Activated CD8-positive, alpha-beta T cell treated with anti-CD3 and anti-CD28 coated beads for 36 hours (primary cell): ENCODE measurements at regions not wholly inside any gene's neighbourhood (a gene's known extent, or its start where the extent isn't known, plus 50 kb on each side); places are given as distances from the start of the nearest gene placed in this dataset.
A peak's percentile ranks its signal among the peaks of the same experiment; 100 is the strongest.

Experiments
- ATAC-seq: fragments of 200-7000 bp; cut with Tn5 transposase; one replicate; pipeline ENCODE4 v1.10.0; 2021; ENCODE audit warnings: mild to moderate bottlenecking, moderate library complexity
- CTCF ChIA-PET: fragments of 350-600 bp; sonication (Branson Sonifier 250); formaldehyde crosslinking; loops from one replicate; lab custom pipeline; 2021; ENCODE audit warnings: antibody characterized with exemption; lab: Charles Lee
- POLR2A ChIA-PET: fragments of 350-600 bp; sonication (Branson Sonifier 250); formaldehyde crosslinking; loops from one replicate; lab custom pipeline; 2021; ENCODE audit warnings: antibody characterized with exemption; lab: Charles Lee
- DNase-seq: peaks from one replicate; pipeline ENCODE4 v3.0.0-alpha.2; 2020
- H3K27ac Mint-ChIP-seq: one replicate; pipeline ENCODE4 v1.8.0; 2021; ENCODE audit warnings: mild to moderate bottlenecking, mixed read lengths
- H3K27me3 Mint-ChIP-seq: one replicate; pipeline ENCODE4 v1.8.0; 2021; ENCODE audit warnings: mixed read lengths
- H3K36me3 Mint-ChIP-seq: one replicate; pipeline ENCODE4 v1.8.0; 2021; ENCODE audit warnings: low read depth, mixed read lengths
- H3K4me1 Mint-ChIP-seq: one replicate; pipeline ENCODE4 v1.8.0; 2021; ENCODE audit warnings: low read depth, mixed read lengths
- H3K4me3 Mint-ChIP-seq: one replicate; pipeline ENCODE4 v1.8.0; 2021; ENCODE audit warnings: mild to moderate bottlenecking, moderate library complexity, mixed read lengths
- H3K9me3 Mint-ChIP-seq: one replicate; pipeline ENCODE4 v1.8.0; 2021; ENCODE audit warnings: mixed read lengths
- intact Hi-C: fragments of 100-400 bp; cut with micrococcal nuclease; formaldehyde crosslinking; loops from one replicate; pipeline ENCODE4 v1.10.0; 2022
- TF ChIP-seq, protein P1 (sequence below): fragments of 200-600 bp; IDR thresholded peaks from one replicate; pipeline ENCODE4 v1.8.0; 2022; ENCODE audit warnings: antibody characterized with exemption, mild to moderate bottlenecking

DNA sequence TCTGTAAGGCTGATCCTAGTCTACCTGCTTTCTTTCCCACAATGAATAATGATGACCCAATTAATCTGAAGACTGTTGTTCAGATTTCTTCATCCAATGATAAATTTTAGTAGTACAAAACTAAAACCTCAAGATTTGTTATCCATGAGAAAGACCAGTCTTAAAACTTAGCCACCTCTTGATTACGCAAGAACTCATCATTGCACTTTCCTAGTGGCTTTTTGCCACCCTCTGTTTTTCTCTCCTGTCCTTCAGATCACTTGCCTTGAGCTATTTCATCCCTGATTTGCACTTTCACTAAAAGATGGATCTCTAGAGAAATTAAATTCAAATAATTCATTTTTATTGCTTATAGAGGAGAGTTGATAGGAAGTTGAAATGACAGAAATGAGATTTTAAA is 142.7 kb upstream of the RBMS3 start:
- TF ChIP-seq, protein P1, sequence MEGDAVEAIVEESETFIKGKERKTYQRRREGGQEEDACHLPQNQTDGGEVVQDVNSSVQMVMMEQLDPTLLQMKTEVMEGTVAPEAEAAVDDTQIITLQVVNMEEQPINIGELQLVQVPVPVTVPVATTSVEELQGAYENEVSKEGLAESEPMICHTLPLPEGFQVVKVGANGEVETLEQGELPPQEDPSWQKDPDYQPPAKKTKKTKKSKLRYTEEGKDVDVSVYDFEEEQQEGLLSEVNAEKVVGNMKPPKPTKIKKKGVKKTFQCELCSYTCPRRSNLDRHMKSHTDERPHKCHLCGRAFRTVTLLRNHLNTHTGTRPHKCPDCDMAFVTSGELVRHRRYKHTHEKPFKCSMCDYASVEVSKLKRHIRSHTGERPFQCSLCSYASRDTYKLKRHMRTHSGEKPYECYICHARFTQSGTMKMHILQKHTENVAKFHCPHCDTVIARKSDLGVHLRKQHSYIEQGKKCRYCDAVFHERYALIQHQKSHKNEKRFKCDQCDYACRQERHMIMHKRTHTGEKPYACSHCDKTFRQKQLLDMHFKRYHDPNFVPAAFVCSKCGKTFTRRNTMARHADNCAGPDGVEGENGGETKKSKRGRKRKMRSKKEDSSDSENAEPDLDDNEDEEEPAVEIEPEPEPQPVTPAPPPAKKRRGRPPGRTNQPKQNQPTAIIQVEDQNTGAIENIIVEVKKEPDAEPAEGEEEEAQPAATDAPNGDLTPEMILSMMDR = no peak
- H3K36me3 Mint-ChIP-seq = no peaks in the 10 kb centered on the region

GRCh38 chr3:29140666-29141065 is 140.2 kb upstream of the RBMS3 start:
- TF ChIP-seq, protein P1 = no peak
- no peaks in the 10 kb centered on the region for H3K27me3 Mint-ChIP-seq
- peaks cover 5% of the 10 kb centered on the region for H3K4me1 Mint-ChIP-seq
- no peaks in the 10 kb centered on the region for H3K36me3 Mint-ChIP-seq
- intact Hi-C loops = no loop called here
- ChIA-PET CTCF (no interaction called here), POLR2A (no interaction called here)
- DNase-seq (no peak), ATAC-seq (peak; percentile 42)
- H3K4me3 Mint-ChIP-seq = no peak overlapping the region
- no peak overlapping the region for H3K27ac Mint-ChIP-seq
- no peaks in the 10 kb centered on the region for H3K9me3 Mint-ChIP-seq

More for the DNA sequence above, 142.7 kb upstream of the RBMS3 start:
- ChIA-PET CTCF (no interaction called here), POLR2A (no interaction called here)
- Mint-ChIP-seq H3K4me1 (peaks cover 5% of the 10 kb centered on the region), H3K9me3 (no peaks in the 10 kb centered on the region), H3K27ac (no peak overlapping the region), H3K4me3 (no peak overlapping the region), H3K27me3 (no peaks in the 10 kb centered on the region)
- intact Hi-C loops = no loop called here
- DNase-seq (no peak), ATAC-seq (no peak)

DNA sequence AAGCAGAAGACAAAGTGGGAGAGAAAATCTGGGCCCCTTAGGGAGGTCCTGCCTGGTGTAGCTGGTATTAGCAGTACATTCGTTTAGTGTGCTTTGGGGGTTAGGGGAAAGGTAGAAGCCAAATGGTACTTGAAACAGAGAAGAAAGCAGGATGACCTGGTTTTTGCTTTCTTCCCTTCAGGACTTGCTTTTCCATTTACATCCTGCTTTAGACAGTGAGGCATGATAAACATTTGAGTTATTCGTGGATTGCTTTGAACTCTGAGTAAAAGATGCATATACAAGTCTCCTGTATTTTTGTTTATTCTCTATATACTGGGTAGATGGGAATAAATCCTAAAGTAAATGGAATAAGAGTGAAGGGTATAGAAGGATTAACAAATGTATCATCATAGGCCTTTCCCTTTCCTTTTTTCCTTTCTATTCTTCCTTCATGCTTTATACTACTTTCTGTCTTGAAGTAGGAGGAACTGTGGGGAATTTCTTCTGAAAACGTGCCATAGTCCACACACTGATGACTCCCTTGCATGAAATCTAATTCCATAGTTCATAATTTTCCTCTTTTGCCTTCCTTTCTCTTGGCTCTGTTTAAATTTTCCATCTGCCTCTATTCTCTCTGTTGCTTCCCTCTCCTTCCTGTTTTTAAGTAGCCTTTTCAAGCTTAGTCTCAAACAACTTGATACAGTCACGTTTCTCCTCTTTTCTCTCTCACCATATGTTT is 139.5 kb upstream of the RBMS3 start:
- Mint-ChIP-seq H3K36me3 (no peaks in the 10 kb centered on the region), H3K9me3 (no peaks in the 10 kb centered on the region), H3K27me3 (no peaks in the 10 kb centered on the region), H3K4me3 (no peak overlapping the region), H3K4me1 (peaks cover 5% of the 10 kb centered on the region), H3K27ac (no peak overlapping the region)
- intact Hi-C loops = no loop called here
- ChIA-PET POLR2A (no interaction called here), CTCF (no interaction called here)
- no peak for ATAC-seq
- TF ChIP-seq, protein P1 = no peak
- no peak for DNase-seq

GRCh38 chr3:29141918-29142275 is 139.0 kb upstream of the RBMS3 start:
- intact Hi-C loops = no loop called here
- DNase-seq (no peak), ATAC-seq (no peak)
- Mint-ChIP-seq H3K27ac (no peak overlapping the region), H3K9me3 (no peaks in the 10 kb centered on the region), H3K4me1 (peaks cover 5% of the 10 kb centered on the region), H3K27me3 (no peaks in the 10 kb centered on the region), H3K36me3 (no peaks in the 10 kb centered on the region), H3K4me3 (no peak overlapping the region)
- ChIA-PET CTCF (no interaction called here), POLR2A (no interaction called here)
- TF ChIP-seq, protein P1 = no peak

GRCh38 chr3:29143151-29143550 is 137.7 kb upstream of the RBMS3 start:
- no peak overlapping the region for H3K27ac Mint-ChIP-seq
- ChIA-PET POLR2A (no interaction called here), CTCF (interaction anchor here (0.6 kb wide), 1 partner anchor 45 kb away, joined by 3 read pairs; no protein-coding TSS in a partner anchor)
- ATAC-seq (no peak), DNase-seq (no peak)
- TF ChIP-seq, protein P1 = no peak
- no peaks in the 10 kb centered on the region for H3K9me3 Mint-ChIP-seq
- H3K4me1 Mint-ChIP-seq = no peaks in the 10 kb centered on the region
- H3K4me3 Mint-ChIP-seq = no peak overlapping the region
- no peaks in the 10 kb centered on the region for H3K27me3 Mint-ChIP-seq
- H3K36me3 Mint-ChIP-seq = no peaks in the 10 kb centered on the region
- intact Hi-C loops = no loop called here
